Fibroblast of mammary gland (primary cell): ENCODE measurements at regions not wholly inside any gene's neighbourhood (a gene's known extent, or its start where the extent isn't known, plus 50 kb on each side); places are given as distances from the start of the nearest gene placed in this dataset.
"Not testable (repeated sequence)": the region's sequence is repeated elsewhere in the genome, so short reads cannot be mapped to it uniquely, and the experiment has no call there.

ENCODE experiments used
- DNase-seq: peaks from one replicate; pipeline ENCODE4 v3.0.0-alpha.2; 2010; ENCODE audit warnings: low read depth
- H3K4me3 ChIP-seq: 2 replicates; pipeline ENCODE4 v1.5.1; 2011; ENCODE audit warnings: low read depth, mild to moderate bottlenecking, low read length, moderate library complexity; ENCODE audit not compliant: control insufficient read depth
- CTCF ChIP-seq: conservative IDR thresholded peaks from 2 replicates; pipeline ENCODE4 v1.5.1; 2011; ENCODE audit warnings: low read depth, low read length, inconsistent platforms; ENCODE audit not compliant: control insufficient read depth, insufficient read depth

- DNase-seq: no peak
- TF ChIP-seq CTCF: no peak
- H3K4me3 ChIP-seq: no peak overlapping the region
Observed at GRCh38 chr10:7108141-7108540, 302.7 kb downstream of the SFMBT2 start.

GRCh38 chr10:7107285-7107684 is 303.5 kb downstream of the SFMBT2 start:
- H3K4me3 ChIP-seq: no peak overlapping the region
- DNase-seq: peak; percentile 55
- TF ChIP-seq CTCF: no peak

- H3K4me3 ChIP-seq, DNase-seq: not testable (repeated sequence)
Observed at GRCh38 chr10:7104379-7104778, 306.5 kb downstream of the SFMBT2 start.

DNA sequence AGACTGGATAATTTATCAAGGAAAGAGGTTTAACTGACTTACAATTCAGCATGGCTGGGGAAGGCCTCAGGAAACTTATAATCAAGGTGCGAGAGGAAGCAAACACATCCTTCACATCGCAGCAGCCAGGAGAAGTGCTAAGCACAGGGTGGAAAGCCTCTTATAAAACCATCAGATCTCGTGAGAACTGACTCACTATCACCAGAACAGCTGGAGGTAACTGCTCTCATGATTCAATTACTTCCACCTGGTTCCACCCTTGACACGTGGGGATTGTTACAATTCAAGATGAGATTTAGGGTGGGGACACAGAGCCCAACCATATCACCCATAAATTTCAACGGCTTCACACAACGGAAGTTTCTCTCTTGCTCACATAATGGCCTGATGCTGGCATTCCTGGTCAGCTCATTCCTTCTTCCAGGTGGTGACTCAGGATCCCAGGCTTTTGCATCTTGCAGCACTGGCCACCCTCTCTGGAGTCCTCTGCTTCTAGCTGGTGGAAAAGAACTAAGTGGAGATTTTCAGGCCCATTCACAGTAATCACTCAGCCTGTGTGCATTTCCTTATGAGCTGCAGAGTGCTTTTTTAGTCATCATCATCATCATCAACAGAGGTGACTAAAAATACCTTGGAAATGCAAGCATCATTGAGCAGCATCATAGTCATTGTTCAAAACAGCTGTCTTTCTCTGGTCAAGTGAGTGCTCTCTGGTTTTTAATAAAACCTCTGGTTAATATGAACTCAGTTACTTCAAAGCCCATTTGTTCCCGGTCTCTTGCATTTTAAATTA is 308.1 kb downstream of the SFMBT2 start:
- DNase-seq: no peak
- H3K4me3 ChIP-seq: no peak overlapping the region
- no peak for TF ChIP-seq CTCF

- no peak overlapping the region for H3K4me3 ChIP-seq
- no peak for TF ChIP-seq CTCF
- DNase-seq: peak; percentile 28
Observed at GRCh38 chr10:7102084-7102483, 308.8 kb downstream of the SFMBT2 start.

GRCh38 chr10:7101451-7101850 is 309.4 kb downstream of the SFMBT2 start:
- H3K4me3 ChIP-seq: no peak overlapping the region
- DNase-seq: no peak
- TF ChIP-seq CTCF: no peak

GRCh38 chr10:7100032-7100702 is 310.7 kb downstream of the SFMBT2 start:
- TF ChIP-seq CTCF: no peak
- no peak for DNase-seq

More at GRCh38 chr10:7100032-7100702, 310.7 kb downstream of the SFMBT2 start:
- no peak overlapping the region for H3K4me3 ChIP-seq
